ENCODE measurements at regions not wholly inside any gene's neighbourhood (a gene's known extent, or its start where the extent isn't known, plus 50 kb on each side); places are given as distances from the start of the nearest gene placed in this dataset.

DNA sequence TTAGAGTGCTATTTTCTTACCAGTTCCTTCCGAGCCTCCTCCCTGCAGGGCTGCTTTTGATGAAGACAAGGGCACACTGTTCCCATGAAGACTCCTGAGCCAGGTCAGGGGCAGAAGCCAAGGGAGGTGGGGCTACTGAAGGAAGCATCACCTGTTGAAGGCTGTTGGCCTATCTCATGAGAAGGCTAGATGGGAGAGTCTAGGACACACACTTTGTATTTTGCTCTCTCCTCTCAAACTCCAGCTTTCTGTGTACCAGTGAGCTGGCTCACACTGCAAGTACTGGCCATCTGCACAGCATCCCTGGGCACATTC, 683.2 kb upstream of the ID4 start:
- no peak for DNase-seq (ENCODE audit: extremely low spot score)
- POLR2A ChIA-PET = no interaction called here
- TF ChIP-seq, protein P1, sequence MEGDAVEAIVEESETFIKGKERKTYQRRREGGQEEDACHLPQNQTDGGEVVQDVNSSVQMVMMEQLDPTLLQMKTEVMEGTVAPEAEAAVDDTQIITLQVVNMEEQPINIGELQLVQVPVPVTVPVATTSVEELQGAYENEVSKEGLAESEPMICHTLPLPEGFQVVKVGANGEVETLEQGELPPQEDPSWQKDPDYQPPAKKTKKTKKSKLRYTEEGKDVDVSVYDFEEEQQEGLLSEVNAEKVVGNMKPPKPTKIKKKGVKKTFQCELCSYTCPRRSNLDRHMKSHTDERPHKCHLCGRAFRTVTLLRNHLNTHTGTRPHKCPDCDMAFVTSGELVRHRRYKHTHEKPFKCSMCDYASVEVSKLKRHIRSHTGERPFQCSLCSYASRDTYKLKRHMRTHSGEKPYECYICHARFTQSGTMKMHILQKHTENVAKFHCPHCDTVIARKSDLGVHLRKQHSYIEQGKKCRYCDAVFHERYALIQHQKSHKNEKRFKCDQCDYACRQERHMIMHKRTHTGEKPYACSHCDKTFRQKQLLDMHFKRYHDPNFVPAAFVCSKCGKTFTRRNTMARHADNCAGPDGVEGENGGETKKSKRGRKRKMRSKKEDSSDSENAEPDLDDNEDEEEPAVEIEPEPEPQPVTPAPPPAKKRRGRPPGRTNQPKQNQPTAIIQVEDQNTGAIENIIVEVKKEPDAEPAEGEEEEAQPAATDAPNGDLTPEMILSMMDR (IDR thresholded peaks at IDR 0.05; ENCODE audit: control extremely low read depth, extremely low read depth, low read depth, missing control alignments) = no peak
- CTCF ChIA-PET = interaction anchor here (1.2 kb wide), 1 partner anchor 9 kb away, joined by 3 read pairs; no protein-coding TSS in a partner anchor

DNA sequence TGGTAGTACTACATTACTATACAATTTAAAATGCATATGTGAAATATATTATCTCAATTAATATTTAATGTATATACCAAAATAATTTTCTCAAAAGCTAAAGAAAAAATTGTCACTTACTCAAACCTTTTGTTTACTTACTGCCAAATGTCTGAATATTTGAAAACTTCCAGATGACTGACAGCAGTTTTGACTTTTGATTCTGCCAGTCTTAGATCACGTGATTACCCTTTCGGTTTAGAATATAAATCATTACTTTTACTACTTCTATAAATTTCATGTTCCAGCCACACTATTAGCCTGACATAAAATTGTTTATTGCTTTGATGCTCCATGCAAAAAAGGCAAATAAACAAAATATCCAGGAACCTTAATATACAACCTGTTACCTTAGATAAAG, 680.7 kb upstream of the ID4 start:
- ChIA-PET POLR2A (no interaction called here), CTCF (interaction anchor here (2.1 kb wide), 1 partner anchor 10 kb away, joined by 6 read pairs; no protein-coding TSS in a partner anchor)
- no peak for DNase-seq (ENCODE audit: extremely low spot score)
- TF ChIP-seq, protein P1 (IDR thresholded peaks at IDR 0.05; ENCODE audit: control extremely low read depth, extremely low read depth, low read depth, missing control alignments) = no peak

DNA sequence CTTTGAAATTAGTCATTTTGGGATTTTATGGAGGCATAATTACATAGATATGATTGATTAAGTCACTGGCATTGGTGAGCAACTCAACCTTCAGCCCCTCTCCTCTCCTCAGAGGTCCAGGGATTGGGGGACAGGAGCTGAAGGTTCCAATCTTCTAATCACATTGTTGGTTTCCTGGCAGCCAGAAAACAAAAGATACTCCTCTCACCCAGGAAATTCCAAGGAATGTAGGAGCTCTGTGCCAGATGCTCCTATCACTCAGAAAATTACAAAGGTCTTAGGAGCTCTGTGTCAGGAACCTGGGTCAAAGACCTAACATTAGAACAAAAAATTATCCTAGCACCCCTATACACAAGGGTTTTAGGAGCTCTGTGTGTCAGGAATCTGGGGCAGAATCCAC, 679.7 kb upstream of the ID4 start:
- no peak for DNase-seq (ENCODE audit: extremely low spot score)
- CTCF ChIA-PET = interaction anchor here (2.1 kb wide), 2 partner anchors 10 to 11 kb away, joined by 6 to 7 read pairs; no protein-coding TSS in a partner anchor
- POLR2A ChIA-PET = no interaction called here
- TF ChIP-seq, protein P1 (IDR thresholded peaks at IDR 0.05; ENCODE audit: control extremely low read depth, extremely low read depth, low read depth, missing control alignments) = no peak

DNA sequence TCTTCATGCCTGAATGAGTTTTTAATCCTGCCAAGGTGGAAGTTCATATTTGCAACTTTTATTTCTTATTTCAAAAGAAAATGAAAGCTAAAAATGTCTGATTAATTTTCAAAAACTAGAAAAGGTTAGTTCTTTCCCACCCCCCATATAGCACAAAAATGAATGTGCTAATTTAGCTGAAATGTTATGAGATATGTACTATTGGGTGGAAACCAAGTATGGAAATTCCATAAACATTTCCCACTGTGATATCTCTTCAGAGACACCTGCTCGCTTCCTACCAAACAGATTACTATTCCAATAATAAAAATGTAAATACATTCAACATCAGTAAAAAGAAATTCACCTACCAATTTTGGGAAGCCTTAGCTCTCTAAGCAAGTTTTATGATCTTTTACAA, 678.6 kb upstream of the ID4 start:
- ChIA-PET CTCF (interaction anchor here (2.1 kb wide), 1 partner anchor 9 kb away, joined by 7 read pairs; no protein-coding TSS in a partner anchor), POLR2A (no interaction called here)
- DNase-seq (ENCODE audit: extremely low spot score) = no peak
- TF ChIP-seq, protein P1 (IDR thresholded peaks at IDR 0.05; ENCODE audit: control extremely low read depth, extremely low read depth, low read depth, missing control alignments) = no peak

DNA sequence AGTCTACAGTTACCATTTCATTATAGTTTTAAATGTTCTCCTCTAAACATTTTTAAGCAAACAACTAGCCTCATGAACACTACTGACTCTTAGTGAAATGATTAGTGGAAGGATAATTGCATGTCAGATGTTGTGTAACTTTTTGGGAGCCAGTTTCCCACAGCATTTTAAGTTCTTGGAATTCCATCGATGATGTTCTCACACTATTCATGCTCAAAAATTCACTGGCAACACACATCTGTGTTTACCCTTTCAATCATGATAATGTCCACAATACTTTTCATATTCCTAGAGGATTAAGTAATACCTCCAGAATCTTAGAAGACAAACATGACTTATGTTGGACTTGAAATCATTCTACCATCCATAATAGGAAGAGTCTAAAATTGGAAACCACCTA, 678.1 kb upstream of the ID4 start:
- POLR2A ChIA-PET = no interaction called here
- TF ChIP-seq, protein P1 (IDR thresholded peaks at IDR 0.05; ENCODE audit: control extremely low read depth, extremely low read depth, low read depth, missing control alignments) = no peak
- CTCF ChIA-PET = interaction anchor here (2.1 kb wide), 1 partner anchor 8 kb away, joined by 7 read pairs; no protein-coding TSS in a partner anchor
- no peak for DNase-seq (ENCODE audit: extremely low spot score)

DNA sequence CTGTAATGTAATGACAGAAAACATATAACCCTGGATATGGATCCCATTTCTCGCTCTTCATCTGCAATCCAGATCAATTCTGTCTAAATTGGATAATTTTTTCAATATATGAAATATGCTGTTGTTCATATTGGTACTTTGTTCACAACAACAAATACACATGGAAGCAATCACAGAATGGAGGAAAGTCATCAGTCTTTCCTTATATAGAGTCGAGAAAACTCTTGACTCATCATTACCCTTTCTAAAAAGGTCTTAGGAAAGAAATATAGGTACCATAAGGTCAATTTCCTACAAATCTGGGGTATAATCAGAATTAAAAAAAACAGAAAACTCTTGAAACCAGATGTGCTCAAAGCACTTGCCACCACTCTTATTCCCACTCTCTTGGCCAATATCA, 677.6 kb upstream of the ID4 start:
- CTCF ChIA-PET = no interaction called here
- no peak for DNase-seq (ENCODE audit: extremely low spot score)
- TF ChIP-seq, protein P1 (IDR thresholded peaks at IDR 0.05; ENCODE audit: control extremely low read depth, extremely low read depth, low read depth, missing control alignments) = no peak
- POLR2A ChIA-PET = no interaction called here
